Smooth muscle cell (in vitro differentiated cells): ENCODE measurements at regions not wholly inside any gene's neighbourhood (a gene's known extent, or its start where the extent isn't known, plus 50 kb on each side); places are given as distances from the start of the nearest gene placed in this dataset.
A peak's percentile ranks its signal among the peaks of the same experiment; 100 is the strongest.

Experiments
- DNase-seq: peaks from one replicate; lab custom pipeline; 2025; ENCODE audit not compliant: unreplicated experiment; lab: John Stamatoyannopoulos, UW
- H2AFZ ChIP-seq: fragments of 200-600 bp; sonication (generic); 2 replicates; pipeline ENCODE4 v1.6.0; 2016; ENCODE audit warnings: antibody characterized with exemption, low read depth, mild to moderate bottlenecking
- H3F3A ChIP-seq: fragments of 200-600 bp; sonication (generic); 2 replicates; pipeline ENCODE4 v1.6.0; 2017; ENCODE audit warnings: antibody characterized with exemption, low read depth
- H3K27ac ChIP-seq: fragments of 200-600 bp; sonication (generic); 2 replicates; pipeline ENCODE4 v1.5.1; 2016; ENCODE audit warnings: low read depth, mild to moderate bottlenecking
- H3K27me3 ChIP-seq: fragments of 200-600 bp; sonication (generic); 2 replicates; pipeline ENCODE4 v1.6.1; 2016; ENCODE audit warnings: low read depth, mild to moderate bottlenecking
- H3K36me3 ChIP-seq: fragments of 200-600 bp; sonication (generic); 2 replicates; pipeline ENCODE4 v1.5.1; 2016; ENCODE audit warnings: low read depth
- H3K4me1 ChIP-seq: fragments of 200-600 bp; sonication (generic); 2 replicates; pipeline ENCODE4 v1.5.1; 2016; ENCODE audit warnings: low read depth
- H3K4me2 ChIP-seq: fragments of 200-600 bp; sonication (generic); 2 replicates; pipeline ENCODE4 v1.6.0; 2016; ENCODE audit warnings: mild to moderate bottlenecking
- H3K4me3 ChIP-seq: fragments of 200-600 bp; sonication (generic); 2 replicates; pipeline ENCODE4 v1.5.1; 2016; ENCODE audit warnings: mild to moderate bottlenecking
- H3K79me2 ChIP-seq: fragments of 200-600 bp; sonication (generic); 2 replicates; pipeline ENCODE4 v1.6.0; 2016; ENCODE audit warnings: low read depth, mild to moderate bottlenecking
- H3K9ac ChIP-seq: fragments of 200-600 bp; sonication (generic); 2 replicates; pipeline ENCODE4 v1.6.0; 2016; ENCODE audit warnings: low read depth
- H3K9me3 ChIP-seq: fragments of 200-600 bp; sonication (generic); replicated peaks from 2 replicates; pipeline ENCODE4 v1.5.1; 2016; ENCODE audit warnings: low read depth
- H4K20me1 ChIP-seq: fragments of 200-600 bp; sonication (generic); 2 replicates; pipeline ENCODE4 v1.6.0; 2016; ENCODE audit warnings: low read depth
- CTCF ChIP-seq: fragments of 200-600 bp; sonication (generic); IDR thresholded peaks from 2 replicates; pipeline ENCODE4 v1.5.1; 2017; ENCODE audit warnings: borderline replicate concordance, mild to moderate bottlenecking, antibody characterized with exemption; ENCODE audit not compliant: insufficient read depth, poor library complexity, severe bottlenecking
- WGBS: methylation state at CpG from one replicate; pipeline ENCODE4 v1.1.7; 2016; ENCODE audit warnings: low lambda C conversion rate; 5-methylcytosine and 5-hydroxymethylcytosine counted together

GRCh38 chr17:33922971-33923370 is 332.1 kb upstream of the CCL2 start:
- Histone ChIP-seq H3F3A (no peaks in the 10 kb centered on the region), H3K9me3 (no peaks in the 10 kb centered on the region), H3K9ac (no peak overlapping the region), H2AFZ (no peak overlapping the region), H4K20me1 (no peaks in the 10 kb centered on the region), H3K27me3 (peaks cover 25% of the 10 kb centered on the region), H3K79me2 (no peaks in the 10 kb centered on the region), H3K27ac (no peak overlapping the region), H3K4me2 (no peak overlapping the region), H3K36me3 (no peaks in the 10 kb centered on the region), H3K4me3 (no peak overlapping the region), H3K4me1 (no peaks in the 10 kb centered on the region)
- no peak for TF ChIP-seq CTCF
- 97% methylated on average over 4 of the region's 4 CpGs for WGBS
- no peak for DNase-seq

DNA sequence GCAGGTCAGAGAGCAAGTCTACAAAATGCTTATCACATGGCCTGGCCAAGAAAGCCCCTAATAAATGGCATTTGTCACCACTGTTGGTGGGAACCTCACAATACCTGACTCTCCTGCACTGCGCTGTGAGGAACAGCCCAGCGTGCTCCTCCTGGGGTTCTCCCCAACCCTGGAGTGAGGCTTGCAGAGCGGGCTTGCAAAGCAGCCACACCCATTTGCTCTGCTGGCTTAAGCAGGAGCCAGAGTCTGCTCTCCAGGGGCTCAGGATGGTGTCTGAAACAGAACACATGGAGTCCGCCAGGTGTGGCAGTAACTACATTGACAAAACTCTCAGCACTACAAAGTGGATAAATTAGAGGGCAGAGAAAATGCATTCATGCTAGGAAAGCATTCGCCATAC is 331.0 kb upstream of the CCL2 start:
- no peaks in the 10 kb centered on the region for H3F3A ChIP-seq
- H3K4me2 ChIP-seq: no peak overlapping the region
- no peaks in the 10 kb centered on the region for H3K79me2 ChIP-seq
- H3K27me3 ChIP-seq: peaks cover 25% of the 10 kb centered on the region
- no peak overlapping the region for H3K9ac ChIP-seq
- TF ChIP-seq CTCF: no peak
- no peaks in the 10 kb centered on the region for H4K20me1 ChIP-seq
- no peaks in the 10 kb centered on the region for H3K36me3 ChIP-seq
- DNase-seq: no peak
- H3K9me3 ChIP-seq: no peaks in the 10 kb centered on the region
- no peak overlapping the region for H3K4me3 ChIP-seq
- no peak overlapping the region for H2AFZ ChIP-seq
- H3K4me1 ChIP-seq: peaks cover 4% of the 10 kb centered on the region
- H3K27ac ChIP-seq: no peak overlapping the region
- 89% methylated on average over 5 of the region's 5 CpGs for WGBS

DNA sequence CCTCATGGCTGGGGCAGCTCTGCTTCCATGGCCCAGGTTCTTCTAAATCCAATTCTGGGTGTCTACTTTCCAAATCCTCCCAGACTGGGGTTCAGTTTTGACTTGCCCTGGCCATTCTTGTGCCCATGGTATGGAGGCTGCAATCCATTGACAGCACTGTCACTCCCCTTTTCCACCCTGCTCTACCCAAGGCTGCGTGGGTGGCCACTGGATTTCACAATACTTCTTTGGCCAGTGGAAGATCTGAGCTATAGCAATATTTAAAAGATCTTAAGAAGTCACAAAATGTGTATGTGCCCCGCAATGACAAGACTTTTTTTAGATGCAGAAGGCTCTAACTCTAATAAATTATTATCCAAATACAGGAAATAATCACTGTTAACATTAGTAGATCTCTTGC is 329.4 kb upstream of the CCL2 start:
- no peak overlapping the region for H3K4me2 ChIP-seq
- WGBS: 93% methylated on average over 2 of the region's 2 CpGs
- no peak for DNase-seq
- H3F3A ChIP-seq: no peaks in the 10 kb centered on the region
- H3K4me3 ChIP-seq: no peak overlapping the region
- no peaks in the 10 kb centered on the region for H3K79me2 ChIP-seq
- no peak overlapping the region for H3K27ac ChIP-seq
- H3K27me3 ChIP-seq: peaks cover 23% of the 10 kb centered on the region
- H2AFZ ChIP-seq: no peak overlapping the region
- no peaks in the 10 kb centered on the region for H4K20me1 ChIP-seq
- peaks cover 6% of the 10 kb centered on the region for H3K4me1 ChIP-seq
- H3K9ac ChIP-seq: no peak overlapping the region
- no peaks in the 10 kb centered on the region for H3K36me3 ChIP-seq
- H3K9me3 ChIP-seq: no peaks in the 10 kb centered on the region
- no peak for TF ChIP-seq CTCF

DNA sequence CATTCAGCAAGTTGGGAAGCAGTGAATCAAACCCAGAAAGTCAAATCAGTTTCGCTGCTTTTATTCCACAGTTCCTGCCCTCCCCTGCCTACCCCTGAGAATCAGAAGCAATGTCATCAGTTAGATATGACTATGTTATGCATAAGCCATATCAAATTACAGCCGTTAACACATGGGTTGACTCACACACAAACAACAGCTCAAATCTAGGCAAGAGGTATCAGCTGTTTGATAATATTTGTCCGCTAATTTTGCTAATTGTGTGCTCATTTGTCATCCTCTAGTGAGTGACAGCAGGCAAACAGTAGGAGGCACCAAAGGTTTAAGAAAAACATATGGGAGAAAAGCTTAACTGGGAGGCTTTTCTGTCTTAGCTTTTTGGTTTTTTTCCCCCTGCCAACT is 327.4 kb upstream of the CCL2 start:
- TF ChIP-seq CTCF: peak; percentile 52
- H2AFZ ChIP-seq: no peak overlapping the region
- no peaks in the 10 kb centered on the region for H3F3A ChIP-seq
- no peak overlapping the region for H3K4me3 ChIP-seq
- peaks cover 6% of the 10 kb centered on the region for H3K4me1 ChIP-seq
- peaks cover 6% of the 10 kb centered on the region for H3K27me3 ChIP-seq
- no peaks in the 10 kb centered on the region for H4K20me1 ChIP-seq
- no peak overlapping the region for H3K4me2 ChIP-seq
- no peak overlapping the region for H3K9ac ChIP-seq
- no peaks in the 10 kb centered on the region for H3K79me2 ChIP-seq
- no peak overlapping the region for H3K27ac ChIP-seq
- H3K36me3 ChIP-seq: no peaks in the 10 kb centered on the region
- H3K9me3 ChIP-seq: no peaks in the 10 kb centered on the region
- WGBS: 71% methylated on average over 3 of the region's 3 CpGs
- DNase-seq: no peak
